MM.1S (cell line): ENCODE measurements at regions not wholly inside any gene's neighbourhood (a gene's known extent, or its start where the extent isn't known, plus 50 kb on each side); places are given as distances from the start of the nearest gene placed in this dataset.

Source experiments
- EZH2 ChIP-seq: fragments of 300-600 bp; sonication (generic); optimal IDR thresholded peaks from 2 replicates; pipeline ENCODE3; 2017; ENCODE audit warnings: low read depth, mild to moderate bottlenecking, antibody characterized with exemption, low read length, mixed read lengths
- EZH2phosphoT487 ChIP-seq: fragments of 300-600 bp; sonication (generic); IDR thresholded peaks from 2 replicates; pipeline ENCODE4 v1.6.1; 2018; ENCODE audit warnings: antibody characterized with exemption, low read length
- TF ChIP-seq, protein P1 (sequence below): fragments of 300-600 bp; sonication (generic); IDR thresholded peaks from 2 replicates; pipeline ENCODE4 v1.5.1; 2016; ENCODE audit warnings: antibody characterized with exemption, low read length, mixed read lengths

DNA sequence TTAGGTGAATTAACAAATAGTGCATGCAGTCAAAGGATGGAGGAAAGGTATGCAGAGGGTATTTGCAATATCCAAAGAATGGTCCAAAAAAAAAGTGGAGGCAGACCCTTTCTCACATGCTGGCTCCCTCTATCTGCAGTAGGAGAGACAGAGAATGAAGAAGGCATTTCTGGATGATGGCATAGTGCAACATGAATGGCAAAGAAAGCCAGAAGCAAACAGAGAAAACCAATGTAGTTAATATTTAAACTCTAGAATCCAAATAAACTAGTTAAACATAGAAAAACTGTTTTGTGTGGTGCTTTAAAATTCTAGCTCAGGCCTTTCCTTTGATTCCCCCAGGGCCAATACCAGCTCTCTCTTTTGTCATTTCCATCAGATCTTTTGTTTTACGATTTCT, 403.1 kb upstream of the WWC1 start:
- no peak for TF ChIP-seq EZH2
- TF ChIP-seq, protein P1, sequence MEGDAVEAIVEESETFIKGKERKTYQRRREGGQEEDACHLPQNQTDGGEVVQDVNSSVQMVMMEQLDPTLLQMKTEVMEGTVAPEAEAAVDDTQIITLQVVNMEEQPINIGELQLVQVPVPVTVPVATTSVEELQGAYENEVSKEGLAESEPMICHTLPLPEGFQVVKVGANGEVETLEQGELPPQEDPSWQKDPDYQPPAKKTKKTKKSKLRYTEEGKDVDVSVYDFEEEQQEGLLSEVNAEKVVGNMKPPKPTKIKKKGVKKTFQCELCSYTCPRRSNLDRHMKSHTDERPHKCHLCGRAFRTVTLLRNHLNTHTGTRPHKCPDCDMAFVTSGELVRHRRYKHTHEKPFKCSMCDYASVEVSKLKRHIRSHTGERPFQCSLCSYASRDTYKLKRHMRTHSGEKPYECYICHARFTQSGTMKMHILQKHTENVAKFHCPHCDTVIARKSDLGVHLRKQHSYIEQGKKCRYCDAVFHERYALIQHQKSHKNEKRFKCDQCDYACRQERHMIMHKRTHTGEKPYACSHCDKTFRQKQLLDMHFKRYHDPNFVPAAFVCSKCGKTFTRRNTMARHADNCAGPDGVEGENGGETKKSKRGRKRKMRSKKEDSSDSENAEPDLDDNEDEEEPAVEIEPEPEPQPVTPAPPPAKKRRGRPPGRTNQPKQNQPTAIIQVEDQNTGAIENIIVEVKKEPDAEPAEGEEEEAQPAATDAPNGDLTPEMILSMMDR = no peak
- no peak for TF ChIP-seq EZH2phosphoT487
